Aorta (tissue), 5 donors: ENCODE measurements at regions not wholly inside any gene's neighbourhood (a gene's known extent, or its start where the extent isn't known, plus 50 kb on each side); places are given as distances from the start of the nearest gene placed in this dataset.

Experiments used
- ATAC-seq: fragments of 200-7000 bp; cut with Tn5 transposase; one replicate; pipeline ENCODE4 v1.9.1; 2022; ENCODE audit warnings: moderate library complexity; ENCODE audit not compliant: low FRiP score
- DNase-seq, 2 donors: peaks; one replicate each; pipeline ENCODE4 v3.0.0-alpha.2; 2020
- H3K27ac ChIP-seq, 2 donors: one replicate each; pipeline ENCODE4 v1.5.1; 2013; ENCODE audit warnings: low read length in 2 of 2, mild to moderate bottlenecking in 2 of 2, moderate library complexity in 2 of 2, control low read depth in 1 of 2, inconsistent platforms in 1 of 2, low read depth in 1 of 2
- H3K27me3 ChIP-seq, 2 donors: one replicate each; pipeline ENCODE4 v1.6.1; 2013; ENCODE audit warnings: control low read depth in 1 of 2, low read length in 1 of 2, mild to moderate bottlenecking in 1 of 2, moderate library complexity in 1 of 2; ENCODE audit not compliant: insufficient read depth in 2 of 2, control insufficient read depth in 1 of 2
- H3K36me3 ChIP-seq, 2 donors: one replicate each; pipeline ENCODE4 v1.6.1; 2013; ENCODE audit warnings: control low read depth in 1 of 2, low read length in 1 of 2, mild to moderate bottlenecking in 1 of 2; ENCODE audit not compliant: insufficient read depth in 2 of 2, control insufficient read depth in 1 of 2
- H3K4me1 ChIP-seq, 2 donors: one replicate each; pipeline ENCODE4 v1.6.1; 2013; ENCODE audit warnings: low read length in 2 of 2, control low read depth in 1 of 2, mild to moderate bottlenecking in 1 of 2, moderate library complexity in 1 of 2; ENCODE audit not compliant: insufficient read depth in 2 of 2, control insufficient read depth in 1 of 2
- H3K4me3 ChIP-seq, 2 donors: one replicate each; pipeline ENCODE4 v1.5.1; 2013; ENCODE audit warnings: low read length in 2 of 2, control low read depth in 1 of 2, mild to moderate bottlenecking in 1 of 2
- H3K9me3 ChIP-seq: one replicate; pipeline ENCODE4 v1.6.1; 2013; ENCODE audit warnings: mild to moderate bottlenecking, low read length; ENCODE audit not compliant: control insufficient read depth
- WGBS, 2 donors: extraction: QIAGEN DNeasy Blood & Tissue Kit; methylation state at CpG; one replicate each; pipeline ENCODE4 v1.1.7; 2013; 5-methylcytosine and 5-hydroxymethylcytosine counted together
- intact Hi-C, 2 donors: fragments of 100-400 bp; cut with DNase I; formaldehyde crosslinking; loops; one replicate each; pipeline versions ENCODE4 v1.14.2 to v1.15.0; 2022
- donor health status: healthy with polysubstance abuse.
- donor health status: Bipolar disorder and iron deficiency.
- donor health status: DM: no; HTN: no; CAD: no.
- donor health status: DM: no; HTN: no; CAD: no.
- donor health status: DM: yes; HTN: yes; CAD: no.

- ATAC-seq = no peak
- Histone ChIP-seq H3K27ac (no peak overlapping the region), H3K4me3 (no peak overlapping the region), H3K36me3 (peaks cover 0 to 2% of the 10 kb centered on the region in 2 donors), H3K27me3 (no peaks in the 10 kb centered on the region), H3K4me1 (peaks cover 0 to 13% of the 10 kb centered on the region in 2 donors), H3K9me3 (no peaks in the 10 kb centered on the region)
- WGBS, 2 donors = 97 to 99% methylated on average over 3 of the region's 3 CpGs
- no peak for DNase-seq
- intact Hi-C loops = no loop called here
These were observed 256.2 kb upstream of the C2CD4B start for GRCh38 chr15:62421289-62421688.

GRCh38 chr15:62426387-62426956 lies 261.4 kb upstream of the C2CD4B start:
- peak; percentile 61 for ATAC-seq
- Histone ChIP-seq H3K9me3 (no peaks in the 10 kb centered on the region), H3K36me3 (peaks cover 0 to 2% of the 10 kb centered on the region in 2 donors), H3K4me3 (no peak overlapping the region), H3K27me3 (no peaks in the 10 kb centered on the region), H3K4me1 (peaks cover 4 to 11% of the 10 kb centered on the region in 2 donors), H3K27ac (peak overlapping the region; percentile 33 to 70)
- DNase-seq = peak in 1 of 2 donors; percentile 65
- 13 to 15% methylated on average over 4 of the region's 4 CpGs for WGBS, 2 donors
- intact Hi-C loops = loop anchor here in 1 of 2 donors (5.0 kb wide), 1 partner anchor 34 kb away; the partner anchor contains the start of gene TLN2

- ATAC-seq = no peak
- Histone ChIP-seq H3K9me3 (no peaks in the 10 kb centered on the region), H3K27ac (no peak overlapping the region), H3K36me3 (no peaks in the 10 kb centered on the region), H3K4me3 (no peak overlapping the region), H3K4me1 (peaks cover 4 to 14% of the 10 kb centered on the region in 2 donors), H3K27me3 (no peaks in the 10 kb centered on the region)
- no peak for DNase-seq
- WGBS, 2 donors = 56% methylated on average over 8 of the region's 8 CpGs
- intact Hi-C loops = loop anchor here in 1 of 2 donors (5.0 kb wide), 1 partner anchor 36 kb away; the partner anchor contains the start of gene TLN2
These were observed 263.2 kb upstream of the C2CD4B start for GRCh38 chr15:62428259-62428658.

- ATAC-seq (no peak), DNase-seq (no peak)
- intact Hi-C loops = loop anchor here in 1 of 2 donors (5.0 kb wide), 1 partner anchor 37 kb away; the partner anchor contains the start of gene TLN2
- H3K36me3 ChIP-seq = no peaks in the 10 kb centered on the region
- peaks cover 4 to 14% of the 10 kb centered on the region in 2 donors for H3K4me1 ChIP-seq
- no peaks in the 10 kb centered on the region for H3K27me3 ChIP-seq
- H3K4me3 ChIP-seq = no peak overlapping the region
- WGBS, 2 donors = 31 to 35% methylated on average over 13 to 14 of the region's 14 CpGs
- H3K27ac ChIP-seq = peak overlapping the region in 1 of 2 donors; percentile 26
- H3K9me3 ChIP-seq = no peaks in the 10 kb centered on the region
These were observed 263.9 kb upstream of the C2CD4B start for GRCh38 chr15:62428851-62429598.

GRCh38 chr15:62430056-62430455 lies 265.0 kb upstream of the C2CD4B start:
- intact Hi-C loops = no loop called here
- no peaks in the 10 kb centered on the region for H3K9me3 ChIP-seq
- H3K27me3 ChIP-seq = no peaks in the 10 kb centered on the region
- WGBS, 2 donors = 46% methylated on average over 2 of the region's 2 CpGs
- ATAC-seq (no peak), DNase-seq (no peak)
- H3K27ac ChIP-seq = peak overlapping the region in 1 of 2 donors; percentile 29
- no peaks in the 10 kb centered on the region for H3K36me3 ChIP-seq
- H3K4me1 ChIP-seq = peaks cover 4 to 14% of the 10 kb centered on the region in 2 donors
- H3K4me3 ChIP-seq = no peak overlapping the region

GRCh38 chr15:62430552-62430951 lies 265.5 kb upstream of the C2CD4B start:
- H3K36me3 ChIP-seq = no peaks in the 10 kb centered on the region
- H3K27me3 ChIP-seq = no peaks in the 10 kb centered on the region
- H3K4me1 ChIP-seq = peaks cover 4 to 14% of the 10 kb centered on the region in 2 donors
- no peak overlapping the region for H3K27ac ChIP-seq
- no peak for ATAC-seq
- no peak for DNase-seq
- 93 to 95% methylated on average over 4 of the region's 4 CpGs for WGBS, 2 donors
- H3K9me3 ChIP-seq = no peaks in the 10 kb centered on the region
- intact Hi-C loops = no loop called here
- H3K4me3 ChIP-seq = no peak overlapping the region

- intact Hi-C loops = no loop called here
- no peaks in the 10 kb centered on the region for H3K27me3 ChIP-seq
- 51 to 61% methylated on average over 6 of the region's 6 CpGs for WGBS, 2 donors
- H3K4me3 ChIP-seq = no peak overlapping the region
- peak overlapping the region in 1 of 2 donors; percentile 14 for H3K27ac ChIP-seq
- H3K9me3 ChIP-seq = no peaks in the 10 kb centered on the region
- peaks cover 4 to 14% of the 10 kb centered on the region in 2 donors for H3K4me1 ChIP-seq
- DNase-seq = no peak
- no peak for ATAC-seq
- H3K36me3 ChIP-seq = no peaks in the 10 kb centered on the region
These were observed 266.1 kb upstream of the C2CD4B start for GRCh38 chr15:62431008-62431797.

GRCh38 chr15:62431817-62432216 lies 266.7 kb upstream of the C2CD4B start:
- 46 to 48% methylated on average over 5 of the region's 5 CpGs for WGBS, 2 donors
- no peak for ATAC-seq

More at GRCh38 chr15:62431817-62432216, 266.7 kb upstream of the C2CD4B start:
- Histone ChIP-seq H3K4me3 (no peak overlapping the region), H3K4me1 (peaks cover 1 to 14% of the 10 kb centered on the region in 2 donors), H3K27ac (no peak overlapping the region), H3K36me3 (no peaks in the 10 kb centered on the region), H3K9me3 (no peaks in the 10 kb centered on the region), H3K27me3 (no peaks in the 10 kb centered on the region)
- no peak for DNase-seq
- intact Hi-C loops = no loop called here
